ENCODE measurements at regions not wholly inside any gene's neighbourhood (a gene's known extent, or its start where the extent isn't known, plus 50 kb on each side); places are given as distances from the start of the nearest gene placed in this dataset.

- H3K4me3 Mint-ChIP-seq, result no peak overlapping the region
- peaks cover 0 to 2% (median 0%) of the 10 kb centered on the region in 11 donors for H3K9me3 Mint-ChIP-seq
- no peaks in the 10 kb centered on the region for H3K4me1 ChIP-seq (ENCODE audit: control insufficient read depth in 2 of 2, insufficient read depth in 2 of 2, low read length in 2 of 2)
- H3K9me3 ChIP-seq (ENCODE audit: control insufficient read depth in 2 of 3, low read length in 3 of 3), result no peaks in the 10 kb centered on the region
- H3K4me3 ChIP-seq (ENCODE audit: low read length), result no peak overlapping the region
- peaks cover 4 to 19% (median 6%) of the 10 kb centered on the region in 5 donors for H3K27me3 Mint-ChIP-seq
- H3K27ac Mint-ChIP-seq, result no peak overlapping the region
- H3K36me3 Mint-ChIP-seq, result no peaks in the 10 kb centered on the region
- H3K4me1 Mint-ChIP-seq, result no peaks in the 10 kb centered on the region
- ChIA-PET POLR2A (no interaction called here), CTCF (no interaction called here)
- no peaks in the 10 kb centered on the region for H3K36me3 ChIP-seq (ENCODE audit: control insufficient read depth in 2 of 3, insufficient read depth in 3 of 3, low read length in 3 of 3)
- DNase-seq, result no peak
- no peak for ATAC-seq
- intact Hi-C loops (cut with micrococcal nuclease), result no loop called here
- H3K27me3 ChIP-seq (ENCODE audit: control insufficient read depth in 2 of 2, insufficient read depth in 2 of 2, low read length in 2 of 2), result no peaks in the 10 kb centered on the region
- H3K27ac ChIP-seq (ENCODE audit: low read depth, low read length), result no peak overlapping the region
These were observed 53.7 kb upstream of the SMIM15 start for GRCh38 chr5:61215996-61216395.

- POLR2A ChIA-PET, result no interaction called here
- H3K9me3 ChIP-seq (ENCODE audit: control insufficient read depth in 2 of 3, low read length in 3 of 3), result no peaks in the 10 kb centered on the region
- CTCF ChIA-PET, result no interaction called here
These were observed 54.5 kb upstream of the SMIM15 start for GRCh38 chr5:61216741-61217140.

GRCh38 chr5:61217214-61217613 is 54.9 kb upstream of the SMIM15 start:
- Mint-ChIP-seq H3K36me3 (no peaks in the 10 kb centered on the region), H3K27me3 (peaks cover 4 to 19% (median 6%) of the 10 kb centered on the region in 5 donors), H3K4me1 (no peaks in the 10 kb centered on the region), H3K9me3 (peaks cover 0 to 2% (median 0%) of the 10 kb centered on the region in 11 donors), H3K27ac (no peak overlapping the region), H3K4me3 (no peak overlapping the region)
- Histone ChIP-seq H3K4me3 (ENCODE audit: low read length) (no peak overlapping the region), H3K36me3 (ENCODE audit: control insufficient read depth in 2 of 3, insufficient read depth in 3 of 3, low read length in 3 of 3) (no peaks in the 10 kb centered on the region), H3K4me1 (ENCODE audit: control insufficient read depth in 2 of 2, insufficient read depth in 2 of 2, low read length in 2 of 2) (no peaks in the 10 kb centered on the region), H3K27ac (ENCODE audit: low read depth, low read length) (no peak overlapping the region), H3K9me3 (ENCODE audit: control insufficient read depth in 2 of 3, low read length in 3 of 3) (no peaks in the 10 kb centered on the region), H3K27me3 (ENCODE audit: control insufficient read depth in 2 of 2, insufficient read depth in 2 of 2, low read length in 2 of 2) (no peaks in the 10 kb centered on the region)
- DNase-seq, result no peak
- ATAC-seq, result no peak
- CTCF ChIA-PET, result no interaction called here
- intact Hi-C loops (cut with micrococcal nuclease), result no loop called here
- POLR2A ChIA-PET, result no interaction called here

More at GRCh38 chr5:61216741-61217140, 54.5 kb upstream of the SMIM15 start:
- H3K4me1 Mint-ChIP-seq, result no peaks in the 10 kb centered on the region
- H3K27ac Mint-ChIP-seq, result no peak overlapping the region
- no peak for ATAC-seq
- H3K9me3 Mint-ChIP-seq, result peaks cover 0 to 2% (median 0%) of the 10 kb centered on the region in 11 donors
- Histone ChIP-seq H3K27me3 (ENCODE audit: control insufficient read depth in 2 of 2, insufficient read depth in 2 of 2, low read length in 2 of 2) (no peaks in the 10 kb centered on the region), H3K4me3 (ENCODE audit: low read length) (no peak overlapping the region), H3K4me1 (ENCODE audit: control insufficient read depth in 2 of 2, insufficient read depth in 2 of 2, low read length in 2 of 2) (no peaks in the 10 kb centered on the region), H3K36me3 (ENCODE audit: control insufficient read depth in 2 of 3, insufficient read depth in 3 of 3, low read length in 3 of 3) (no peaks in the 10 kb centered on the region), H3K27ac (ENCODE audit: low read depth, low read length) (no peak overlapping the region)
- no peak for DNase-seq
- no peaks in the 10 kb centered on the region for H3K36me3 Mint-ChIP-seq
- intact Hi-C loops (cut with micrococcal nuclease), result no loop called here
- no peak overlapping the region for H3K4me3 Mint-ChIP-seq
- peaks cover 4 to 19% (median 6%) of the 10 kb centered on the region in 5 donors for H3K27me3 Mint-ChIP-seq

GRCh38 chr5:61228229-61228628 is 66.0 kb upstream of the SMIM15 start:
- ATAC-seq (no peak), DNase-seq (no peak)
- Histone ChIP-seq H3K27me3 (ENCODE audit: control insufficient read depth in 2 of 2, insufficient read depth in 2 of 2, low read length in 2 of 2) (no peaks in the 10 kb centered on the region), H3K36me3 (ENCODE audit: control insufficient read depth in 2 of 3, insufficient read depth in 3 of 3, low read length in 3 of 3) (no peaks in the 10 kb centered on the region), H3K4me3 (ENCODE audit: low read length) (no peak overlapping the region), H3K9me3 (ENCODE audit: control insufficient read depth in 2 of 3, low read length in 3 of 3) (no peaks in the 10 kb centered on the region), H3K4me1 (ENCODE audit: control insufficient read depth in 2 of 2, insufficient read depth in 2 of 2, low read length in 2 of 2) (no peaks in the 10 kb centered on the region), H3K27ac (ENCODE audit: low read depth, low read length) (no peak overlapping the region)
- H3K27ac Mint-ChIP-seq, result no peak overlapping the region
- intact Hi-C loops (cut with micrococcal nuclease), result no loop called here
- H3K4me1 Mint-ChIP-seq, result peaks cover 0 to 4% (median 0%) of the 10 kb centered on the region in 7 donors
- peaks cover 0 to 8% (median 0%) of the 10 kb centered on the region in 5 donors for H3K27me3 Mint-ChIP-seq
- H3K9me3 Mint-ChIP-seq, result peaks cover 0 to 7% (median 0%) of the 10 kb centered on the region in 11 donors
- POLR2A ChIA-PET, result no interaction called here
- no peak overlapping the region for H3K4me3 Mint-ChIP-seq
- CTCF ChIA-PET, result no interaction called here
- no peaks in the 10 kb centered on the region for H3K36me3 Mint-ChIP-seq

- intact Hi-C loops (cut with micrococcal nuclease), result no loop called here
- Histone ChIP-seq H3K36me3 (ENCODE audit: control insufficient read depth in 2 of 3, insufficient read depth in 3 of 3, low read length in 3 of 3) (no peaks in the 10 kb centered on the region), H3K27me3 (ENCODE audit: control insufficient read depth in 2 of 2, insufficient read depth in 2 of 2, low read length in 2 of 2) (no peaks in the 10 kb centered on the region), H3K4me3 (ENCODE audit: low read length) (no peak overlapping the region), H3K4me1 (ENCODE audit: control insufficient read depth in 2 of 2, insufficient read depth in 2 of 2, low read length in 2 of 2) (no peaks in the 10 kb centered on the region), H3K27ac (ENCODE audit: low read depth, low read length) (no peak overlapping the region), H3K9me3 (ENCODE audit: control insufficient read depth in 2 of 3, low read length in 3 of 3) (no peaks in the 10 kb centered on the region)
- Mint-ChIP-seq H3K27ac (no peak overlapping the region), H3K4me1 (peaks cover 0 to 4% (median 0%) of the 10 kb centered on the region in 7 donors), H3K9me3 (peaks cover 0 to 10% (median 0%) of the 10 kb centered on the region in 11 donors), H3K27me3 (peaks cover 0 to 7% (median 0%) of the 10 kb centered on the region in 5 donors), H3K36me3 (no peaks in the 10 kb centered on the region), H3K4me3 (no peak overlapping the region)
- DNase-seq (no peak), ATAC-seq (no peak)
- CTCF ChIA-PET, result no interaction called here
- POLR2A ChIA-PET, result no interaction called here
These were observed 66.5 kb upstream of the SMIM15 start for GRCh38 chr5:61228691-61229280.

- Mint-ChIP-seq H3K9me3 (peaks cover 0 to 10% (median 0%) of the 10 kb centered on the region in 11 donors), H3K27ac (no peak overlapping the region), H3K4me3 (no peak overlapping the region), H3K27me3 (peaks cover 0 to 7% (median 0%) of the 10 kb centered on the region in 5 donors), H3K36me3 (no peaks in the 10 kb centered on the region), H3K4me1 (peaks cover 0 to 4% (median 0%) of the 10 kb centered on the region in 7 donors)
- POLR2A ChIA-PET, result no interaction called here
- H3K27ac ChIP-seq (ENCODE audit: low read depth, low read length), result no peak overlapping the region
- intact Hi-C loops (cut with micrococcal nuclease), result no loop called here
- CTCF ChIA-PET, result no interaction called here
- no peaks in the 10 kb centered on the region for H3K36me3 ChIP-seq (ENCODE audit: control insufficient read depth in 2 of 3, insufficient read depth in 3 of 3, low read length in 3 of 3)
- no peaks in the 10 kb centered on the region for H3K27me3 ChIP-seq (ENCODE audit: control insufficient read depth in 2 of 2, insufficient read depth in 2 of 2, low read length in 2 of 2)
- ATAC-seq (no peak), DNase-seq (no peak)
- H3K9me3 ChIP-seq (ENCODE audit: control insufficient read depth in 2 of 3, low read length in 3 of 3), result no peaks in the 10 kb centered on the region
- no peak overlapping the region for H3K4me3 ChIP-seq (ENCODE audit: low read length)
- H3K4me1 ChIP-seq (ENCODE audit: control insufficient read depth in 2 of 2, insufficient read depth in 2 of 2, low read length in 2 of 2), result no peaks in the 10 kb centered on the region
These were observed 67.1 kb upstream of the SMIM15 start for GRCh38 chr5:61229416-61229815.

- H3K27me3 ChIP-seq (ENCODE audit: control insufficient read depth in 2 of 2, insufficient read depth in 2 of 2, low read length in 2 of 2), result no peaks in the 10 kb centered on the region
- H3K27ac ChIP-seq (ENCODE audit: low read depth, low read length), result no peak overlapping the region
- ChIA-PET CTCF (no interaction called here), POLR2A (no interaction called here)
- no peak for ATAC-seq
- DNase-seq, result no peak
- H3K27ac Mint-ChIP-seq, result no peak overlapping the region
- H3K36me3 Mint-ChIP-seq, result no peaks in the 10 kb centered on the region
- peaks cover 0 to 10% (median 0%) of the 10 kb centered on the region in 11 donors for H3K9me3 Mint-ChIP-seq
- H3K4me3 Mint-ChIP-seq, result no peak overlapping the region
- no peaks in the 10 kb centered on the region for H3K9me3 ChIP-seq (ENCODE audit: control insufficient read depth in 2 of 3, low read length in 3 of 3)
- no peaks in the 10 kb centered on the region for H3K36me3 ChIP-seq (ENCODE audit: control insufficient read depth in 2 of 3, insufficient read depth in 3 of 3, low read length in 3 of 3)
- peaks cover 0 to 8% (median 6%) of the 10 kb centered on the region in 5 donors for H3K27me3 Mint-ChIP-seq
- no peaks in the 10 kb centered on the region for H3K4me1 ChIP-seq (ENCODE audit: control insufficient read depth in 2 of 2, insufficient read depth in 2 of 2, low read length in 2 of 2)
- H3K4me3 ChIP-seq (ENCODE audit: low read length), result no peak overlapping the region
- intact Hi-C loops (cut with micrococcal nuclease), result no loop called here
- H3K4me1 Mint-ChIP-seq, result peaks cover 0 to 4% (median 0%) of the 10 kb centered on the region in 7 donors
These were observed 68.2 kb upstream of the SMIM15 start for GRCh38 chr5:61230492-61230891.

All from naive thymus-derived CD4-positive, alpha-beta T cell (primary cell).